Endothelial cell of umbilical vein (primary cell): ENCODE measurements at regions not wholly inside any gene's neighbourhood (a gene's known extent, or its start where the extent isn't known, plus 50 kb on each side); places are given as distances from the start of the nearest gene placed in this dataset.

Experiments used
- BruUV-seq: library from RNA; stranded (reverse); fragments of 400-500 nt; replicated peaks from 2 replicates; lab custom pipeline; 2021; lab: Mats Ljungman, UMichigan
- CTCF ChIA-PET: fragments of 300-600, 350-600 bp; sonication (Branson Sonifier 250); formaldehyde crosslinking; loops from one replicate; lab custom pipeline; 2021; ENCODE audit warnings: antibody characterized with exemption, inconsistent platforms; lab: Charles Lee
- POLR2A ChIA-PET: fragments of 300-600, 350-600 bp; sonication (Branson Sonifier 250); formaldehyde crosslinking; loops from one replicate; lab custom pipeline; 2021; ENCODE audit warnings: antibody characterized with exemption, inconsistent platforms; lab: Charles Lee
- DNase-seq: peaks from one replicate; pipeline ENCODE4 v3.0.0-alpha.2; 2011; ENCODE audit warnings: low read depth, low spot score
- FAIRE-seq: peaks from 2 replicates; lab custom pipeline; 2011; peaks lifted over from hg19 to GRCh38; lab: Jason Lieb, UNC
- H2AFZ ChIP-seq: 2 replicates; pipeline ENCODE4 v1.6.0; 2012; ENCODE audit warnings: low read depth, low read length, control low read depth, inconsistent platforms
- H3K27ac ChIP-seq: 2 replicates; pipeline ENCODE4 v1.5.1; 2011; ENCODE audit warnings: low read depth, mild to moderate bottlenecking, control low read depth, low read length, moderate library complexity; ENCODE audit not compliant: insufficient read depth
- H3K27me3 ChIP-seq, 2 experiments: 2 replicates each; pipeline versions ENCODE4 v1.6.0 to v1.6.1; 2011; ENCODE audit warnings: low read length in 2 of 2, mixed read lengths in 1 of 2; ENCODE audit not compliant: control insufficient read depth in 2 of 2, insufficient read depth in 2 of 2
- H3K36me3 ChIP-seq, 2 experiments: 2 replicates in 1 of 2; 3 replicates in 1 of 2; pipeline ENCODE4 v1.5.1; 2011; ENCODE audit warnings: low read length in 2 of 2, mild to moderate bottlenecking in 1 of 2, moderate library complexity in 1 of 2; ENCODE audit not compliant: control insufficient read depth in 2 of 2, insufficient read depth in 2 of 2; ENCODE audit errors: extremely low read depth in 1 of 2
- H3K4me1 ChIP-seq: 3 replicates; pipeline ENCODE4 v1.5.1; 2011; ENCODE audit warnings: mild to moderate bottlenecking, low read length; ENCODE audit not compliant: control insufficient read depth, insufficient read depth; ENCODE audit errors: extremely low read depth
- H3K4me2 ChIP-seq: 2 replicates; pipeline ENCODE4 v1.6.1; 2011; ENCODE audit warnings: low read length, control low read depth, mixed read lengths; ENCODE audit not compliant: insufficient read depth
- H3K4me3 ChIP-seq, 3 experiments: fragments of 200-600 bp in 1 of 3; sonication (generic), shearing (Covaris generic) in 1 of 3; replicated peaks in 1 of 3; 2 replicates each; pipeline ENCODE4 v1.5.1; 2011 to 2016; ENCODE audit warnings: control low read depth in 3 of 3, low read length in 3 of 3, mild to moderate bottlenecking in 2 of 3, inconsistent platforms in 1 of 3, low read depth in 1 of 3, moderate library complexity in 1 of 3; ENCODE audit not compliant: insufficient read depth in 1 of 3
- H3K79me2 ChIP-seq: 2 replicates; pipeline ENCODE4 v1.6.0; 2012; ENCODE audit warnings: low read length, inconsistent platforms; ENCODE audit not compliant: control insufficient read depth, insufficient read depth
- H3K9ac ChIP-seq: replicated peaks from 2 replicates; pipeline ENCODE3; 2011; ENCODE audit warnings: low read length, control low read depth; ENCODE audit not compliant: insufficient read depth; ENCODE audit errors: extremely low read depth
- H3K9me1 ChIP-seq: replicated peaks from 3 replicates; pipeline ENCODE4 v1.6.0; 2011; ENCODE audit warnings: mild to moderate bottlenecking, low read length; ENCODE audit not compliant: control insufficient read depth, insufficient read depth; ENCODE audit errors: extremely low read depth
- H3K9me3 ChIP-seq: replicated peaks from 2 replicates; pipeline ENCODE4 v1.5.1; 2012; ENCODE audit warnings: low read length, inconsistent platforms; ENCODE audit not compliant: control insufficient read depth, insufficient read depth
- H4K20me1 ChIP-seq: replicated peaks from 2 replicates; pipeline ENCODE3; 2011; ENCODE audit warnings: mild to moderate bottlenecking, low read length; ENCODE audit not compliant: control insufficient read depth, insufficient read depth; ENCODE audit errors: extremely low read depth
- CTCF ChIP-seq, 2 donors: IDR thresholded peaks; 1 replicate in 1 of 2; 2 replicates in 1 of 2; pipeline ENCODE4 v1.5.1; 2011; ENCODE audit warnings: low read length in 2 of 2, mild to moderate bottlenecking in 2 of 2, moderate library complexity in 2 of 2, control low read depth in 1 of 2, inconsistent platforms in 1 of 2, low read depth in 1 of 2; ENCODE audit not compliant: insufficient read depth in 1 of 2; ENCODE audit errors: extremely low read depth in 1 of 2
- EZH2 ChIP-seq: IDR thresholded peaks from 2 replicates; pipeline ENCODE4 v1.6.1; 2012; ENCODE audit warnings: borderline replicate concordance, low read depth, mild to moderate bottlenecking, moderate library complexity, low read length, inconsistent platforms; ENCODE audit not compliant: severe bottlenecking
- FOS ChIP-seq: IDR thresholded peaks from 2 replicates; pipeline ENCODE4 v1.6.1; 2011; ENCODE audit warnings: mild to moderate bottlenecking, low read length, moderate library complexity, borderline replicate concordance; ENCODE audit not compliant: insufficient read depth
- GATA2 ChIP-seq: IDR thresholded peaks from 2 replicates; pipeline ENCODE4 v1.7.0; 2011; ENCODE audit warnings: low read depth, mild to moderate bottlenecking, moderate library complexity, mixed read lengths, low read length; ENCODE audit not compliant: insufficient read length, insufficient read depth
- JUN ChIP-seq: IDR thresholded peaks from 2 replicates; pipeline ENCODE4 v1.6.1; 2011; ENCODE audit warnings: borderline replicate concordance, low read depth; ENCODE audit not compliant: insufficient read length, insufficient read depth
- MAX ChIP-seq: IDR thresholded peaks from 2 replicates; pipeline ENCODE4 v1.6.1; 2011; ENCODE audit not compliant: insufficient read depth, insufficient read length
- MYC ChIP-seq: IDR thresholded peaks from one replicate; pipeline ENCODE4 v1.6.1; 2011; ENCODE audit warnings: mild to moderate bottlenecking, low read depth, low read length
- POLR2A ChIP-seq: IDR thresholded peaks from 2 replicates; pipeline ENCODE4 v1.6.1; 2012; ENCODE audit warnings: low read depth, mild to moderate bottlenecking, control low read depth, low read length
- POLR2AphosphoS5 ChIP-seq: IDR thresholded peaks from 2 replicates; pipeline ENCODE4 v1.6.1; 2012; ENCODE audit warnings: low read depth, mild to moderate bottlenecking, control low read depth, low read length, moderate library complexity; ENCODE audit not compliant: insufficient read depth
- dilution Hi-C: fragments of 300-500 bp; cut with MboI; formaldehyde crosslinking; loops from one replicate; pipeline ENCODE4 v1.15.0; 2019; ENCODE audit warnings: low sequenced_read_pairs; ENCODE audit not compliant: extremely low pct_ligation_motif_present
- intact Hi-C: fragments of 100-400 bp; cut with micrococcal nuclease; formaldehyde crosslinking; loops from one replicate; pipeline ENCODE4 v1.10.0; 2022

- Histone ChIP-seq H2AFZ (no peak overlapping the region), H3K4me3 (no peak overlapping the region), H3K79me2 (no peaks in the 10 kb centered on the region), H4K20me1 (no peaks in the 10 kb centered on the region), H3K9ac (no peak overlapping the region), H3K27me3 (no peaks in the 10 kb centered on the region), H3K9me1 (no peaks in the 10 kb centered on the region), H3K4me2 (no peak overlapping the region), H3K36me3 (no peaks in the 10 kb centered on the region), H3K9me3 (no peaks in the 10 kb centered on the region), H3K27ac (no peak overlapping the region), H3K4me1 (no peaks in the 10 kb centered on the region)
- TF ChIP-seq MAX (no peak), CTCF (IDR thresholded peaks at IDR 0.05; ENCODE audit: extremely low read depth in 1 of 2, insufficient read depth in 1 of 2, low read depth in 1 of 2, low read length in 2 of 2) (no peak), POLR2AphosphoS5 (no peak), MYC (no peak), FOS (no peak), EZH2 (no peak)
- no TSS peak for BruUV-seq
- no peak for DNase-seq
- FAIRE-seq = no peak
- dilution Hi-C loops = no loop called here
- intact Hi-C loops = no loop called here
- CTCF ChIA-PET = no interaction called here
- POLR2A ChIA-PET = no interaction called here
Observed at GRCh38 chr3:59510576-59510975, 460.8 kb upstream of the CFAP20DC start.

GRCh38 chr3:59508273-59508672, 458.4 kb upstream of the CFAP20DC start:
- dilution Hi-C loops (no loop called here), intact Hi-C loops (no loop called here)
- no peak overlapping the region for H3K27ac ChIP-seq
- no peak overlapping the region for H3K9ac ChIP-seq
- no peaks in the 10 kb centered on the region for H3K9me1 ChIP-seq
- H3K4me1 ChIP-seq = no peaks in the 10 kb centered on the region
- DNase-seq (no peak), FAIRE-seq (no peak)
- no TSS peak for BruUV-seq
- TF ChIP-seq POLR2A = no peak
- no peak for TF ChIP-seq GATA2
- no peak for TF ChIP-seq EZH2
- no peak for TF ChIP-seq POLR2AphosphoS5
- TF ChIP-seq FOS = no peak
- TF ChIP-seq MYC = no peak
- no peak for TF ChIP-seq CTCF (IDR thresholded peaks at IDR 0.05; ENCODE audit: extremely low read depth in 1 of 2, insufficient read depth in 1 of 2, low read depth in 1 of 2, low read length in 2 of 2)
- no peak for TF ChIP-seq JUN
- no peaks in the 10 kb centered on the region for H3K36me3 ChIP-seq
- H3K4me2 ChIP-seq = no peak overlapping the region
- no peaks in the 10 kb centered on the region for H3K79me2 ChIP-seq
- H3K9me3 ChIP-seq = no peaks in the 10 kb centered on the region
- H3K27me3 ChIP-seq = no peaks in the 10 kb centered on the region
- CTCF ChIA-PET = no interaction called here
- H4K20me1 ChIP-seq = no peaks in the 10 kb centered on the region
- POLR2A ChIA-PET = no interaction called here
- no peak overlapping the region for H2AFZ ChIP-seq
- no peak overlapping the region for H3K4me3 ChIP-seq
